Liver (tissue), 3 donors: ENCODE measurements at regions not wholly inside any gene's neighbourhood (a gene's known extent, or its start where the extent isn't known, plus 50 kb on each side); places are given as distances from the start of the nearest gene placed in this dataset.

Experiments used
- FOXA1 ChIP-seq: IDR thresholded peaks from 2 replicates; pipeline ENCODE4 v1.6.1; 2016; ENCODE audit warnings: antibody characterized with exemption
- JUND ChIP-seq, 2 donors: IDR thresholded peaks; 2 replicates each; pipeline ENCODE4 v1.6.1; 2016; ENCODE audit warnings: antibody characterized with exemption in 2 of 2
- RXRA ChIP-seq, 2 donors: IDR thresholded peaks; 2 replicates each; pipeline ENCODE4 v1.6.1; 2017 to 2018; ENCODE audit warnings: antibody characterized with exemption in 2 of 2, mild to moderate bottlenecking in 1 of 2
- SP1 ChIP-seq: IDR thresholded peaks from 2 replicates; pipeline ENCODE4 v1.6.1; 2018; ENCODE audit warnings: antibody characterized with exemption, mild to moderate bottlenecking
- TAF1 ChIP-seq: conservative IDR thresholded peaks from 2 replicates; pipeline ENCODE4 v1.6.1; 2016; ENCODE audit warnings: antibody characterized with exemption, mild to moderate bottlenecking
- YY1 ChIP-seq: IDR thresholded peaks from 2 replicates; pipeline ENCODE4 v1.6.1; 2016; ENCODE audit warnings: antibody characterized with exemption, mild to moderate bottlenecking
- TF ChIP-seq, protein P1 (sequence below): fragments of 150-350 bp; IDR thresholded peaks from 2 replicates; pipeline ENCODE4 v1.5.1; 2017; ENCODE audit warnings: improper control_type of control experiment, low read depth, low read length; ENCODE audit not compliant: missing input control
- TF ChIP-seq, protein P2 (sequence below): IDR thresholded peaks from 2 replicates; pipeline ENCODE4 v1.6.1; 2016; ENCODE audit warnings: antibody characterized with exemption
- TF ChIP-seq, protein P3 (sequence below): IDR thresholded peaks from 2 replicates; pipeline ENCODE4 v1.6.1; 2016; ENCODE audit warnings: antibody characterized with exemption
- TF ChIP-seq, protein P4 (sequence below): IDR thresholded peaks from 2 replicates; pipeline ENCODE4 v1.6.1; 2016; ENCODE audit warnings: antibody characterized with exemption, mild to moderate bottlenecking
- donor health status: healthy.
- donor health status: healthy.

DNA sequence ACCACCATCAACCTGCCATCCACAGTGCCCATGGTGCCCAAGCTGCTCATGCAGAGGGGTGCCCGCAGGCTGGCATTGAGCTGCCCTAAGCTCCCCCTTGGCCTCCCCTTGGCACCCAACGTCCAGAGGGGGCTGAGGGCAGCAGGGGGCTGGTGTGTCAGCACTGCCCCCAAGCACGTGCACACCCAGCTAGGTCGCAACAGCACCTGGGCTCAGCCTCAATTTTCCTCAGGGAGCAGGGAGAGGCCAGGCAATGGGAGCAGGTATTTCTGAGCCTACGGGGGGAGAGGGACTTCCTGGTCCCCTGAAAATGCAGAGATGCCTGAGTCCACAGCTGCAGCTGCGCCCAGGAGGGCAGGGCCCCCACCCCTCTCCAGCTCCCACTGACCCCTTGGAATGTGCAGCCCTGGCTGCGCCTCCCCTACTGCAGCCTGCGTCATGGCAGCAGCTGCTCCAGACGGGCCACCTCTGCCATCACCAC, 204.2 kb downstream of the ANKRD60 start:
- TF ChIP-seq SP1 = no peak
- no peak for TF ChIP-seq TAF1
- TF ChIP-seq, protein P1, sequence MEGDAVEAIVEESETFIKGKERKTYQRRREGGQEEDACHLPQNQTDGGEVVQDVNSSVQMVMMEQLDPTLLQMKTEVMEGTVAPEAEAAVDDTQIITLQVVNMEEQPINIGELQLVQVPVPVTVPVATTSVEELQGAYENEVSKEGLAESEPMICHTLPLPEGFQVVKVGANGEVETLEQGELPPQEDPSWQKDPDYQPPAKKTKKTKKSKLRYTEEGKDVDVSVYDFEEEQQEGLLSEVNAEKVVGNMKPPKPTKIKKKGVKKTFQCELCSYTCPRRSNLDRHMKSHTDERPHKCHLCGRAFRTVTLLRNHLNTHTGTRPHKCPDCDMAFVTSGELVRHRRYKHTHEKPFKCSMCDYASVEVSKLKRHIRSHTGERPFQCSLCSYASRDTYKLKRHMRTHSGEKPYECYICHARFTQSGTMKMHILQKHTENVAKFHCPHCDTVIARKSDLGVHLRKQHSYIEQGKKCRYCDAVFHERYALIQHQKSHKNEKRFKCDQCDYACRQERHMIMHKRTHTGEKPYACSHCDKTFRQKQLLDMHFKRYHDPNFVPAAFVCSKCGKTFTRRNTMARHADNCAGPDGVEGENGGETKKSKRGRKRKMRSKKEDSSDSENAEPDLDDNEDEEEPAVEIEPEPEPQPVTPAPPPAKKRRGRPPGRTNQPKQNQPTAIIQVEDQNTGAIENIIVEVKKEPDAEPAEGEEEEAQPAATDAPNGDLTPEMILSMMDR = no peak
- TF ChIP-seq, protein P2, sequence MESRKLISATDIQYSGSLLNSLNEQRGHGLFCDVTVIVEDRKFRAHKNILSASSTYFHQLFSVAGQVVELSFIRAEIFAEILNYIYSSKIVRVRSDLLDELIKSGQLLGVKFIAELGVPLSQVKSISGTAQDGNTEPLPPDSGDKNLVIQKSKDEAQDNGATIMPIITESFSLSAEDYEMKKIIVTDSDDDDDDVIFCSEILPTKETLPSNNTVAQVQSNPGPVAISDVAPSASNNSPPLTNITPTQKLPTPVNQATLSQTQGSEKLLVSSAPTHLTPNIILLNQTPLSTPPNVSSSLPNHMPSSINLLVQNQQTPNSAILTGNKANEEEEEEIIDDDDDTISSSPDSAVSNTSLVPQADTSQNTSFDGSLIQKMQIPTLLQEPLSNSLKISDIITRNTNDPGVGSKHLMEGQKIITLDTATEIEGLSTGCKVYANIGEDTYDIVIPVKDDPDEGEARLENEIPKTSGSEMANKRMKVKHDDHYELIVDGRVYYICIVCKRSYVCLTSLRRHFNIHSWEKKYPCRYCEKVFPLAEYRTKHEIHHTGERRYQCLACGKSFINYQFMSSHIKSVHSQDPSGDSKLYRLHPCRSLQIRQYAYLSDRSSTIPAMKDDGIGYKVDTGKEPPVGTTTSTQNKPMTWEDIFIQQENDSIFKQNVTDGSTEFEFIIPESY = no peak
- no peak for TF ChIP-seq JUND (IDR thresholded peaks at IDR 0.05)
- no peak for TF ChIP-seq RXRA (IDR thresholded peaks at IDR 0.05)
- TF ChIP-seq, protein P3, sequence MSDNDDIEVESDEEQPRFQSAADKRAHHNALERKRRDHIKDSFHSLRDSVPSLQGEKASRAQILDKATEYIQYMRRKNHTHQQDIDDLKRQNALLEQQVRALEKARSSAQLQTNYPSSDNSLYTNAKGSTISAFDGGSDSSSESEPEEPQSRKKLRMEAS = no peak
- no peak for TF ChIP-seq YY1
- TF ChIP-seq, protein P4, sequence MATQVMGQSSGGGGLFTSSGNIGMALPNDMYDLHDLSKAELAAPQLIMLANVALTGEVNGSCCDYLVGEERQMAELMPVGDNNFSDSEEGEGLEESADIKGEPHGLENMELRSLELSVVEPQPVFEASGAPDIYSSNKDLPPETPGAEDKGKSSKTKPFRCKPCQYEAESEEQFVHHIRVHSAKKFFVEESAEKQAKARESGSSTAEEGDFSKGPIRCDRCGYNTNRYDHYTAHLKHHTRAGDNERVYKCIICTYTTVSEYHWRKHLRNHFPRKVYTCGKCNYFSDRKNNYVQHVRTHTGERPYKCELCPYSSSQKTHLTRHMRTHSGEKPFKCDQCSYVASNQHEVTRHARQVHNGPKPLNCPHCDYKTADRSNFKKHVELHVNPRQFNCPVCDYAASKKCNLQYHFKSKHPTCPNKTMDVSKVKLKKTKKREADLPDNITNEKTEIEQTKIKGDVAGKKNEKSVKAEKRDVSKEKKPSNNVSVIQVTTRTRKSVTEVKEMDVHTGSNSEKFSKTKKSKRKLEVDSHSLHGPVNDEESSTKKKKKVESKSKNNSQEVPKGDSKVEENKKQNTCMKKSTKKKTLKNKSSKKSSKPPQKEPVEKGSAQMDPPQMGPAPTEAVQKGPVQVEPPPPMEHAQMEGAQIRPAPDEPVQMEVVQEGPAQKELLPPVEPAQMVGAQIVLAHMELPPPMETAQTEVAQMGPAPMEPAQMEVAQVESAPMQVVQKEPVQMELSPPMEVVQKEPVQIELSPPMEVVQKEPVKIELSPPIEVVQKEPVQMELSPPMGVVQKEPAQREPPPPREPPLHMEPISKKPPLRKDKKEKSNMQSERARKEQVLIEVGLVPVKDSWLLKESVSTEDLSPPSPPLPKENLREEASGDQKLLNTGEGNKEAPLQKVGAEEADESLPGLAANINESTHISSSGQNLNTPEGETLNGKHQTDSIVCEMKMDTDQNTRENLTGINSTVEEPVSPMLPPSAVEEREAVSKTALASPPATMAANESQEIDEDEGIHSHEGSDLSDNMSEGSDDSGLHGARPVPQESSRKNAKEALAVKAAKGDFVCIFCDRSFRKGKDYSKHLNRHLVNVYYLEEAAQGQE = no peak
- TF ChIP-seq FOXA1 = no peak
